ENCODE measurements at regions not wholly inside any gene's neighbourhood (a gene's known extent, or its start where the extent isn't known, plus 50 kb on each side); places are given as distances from the start of the nearest gene placed in this dataset.

DNA sequence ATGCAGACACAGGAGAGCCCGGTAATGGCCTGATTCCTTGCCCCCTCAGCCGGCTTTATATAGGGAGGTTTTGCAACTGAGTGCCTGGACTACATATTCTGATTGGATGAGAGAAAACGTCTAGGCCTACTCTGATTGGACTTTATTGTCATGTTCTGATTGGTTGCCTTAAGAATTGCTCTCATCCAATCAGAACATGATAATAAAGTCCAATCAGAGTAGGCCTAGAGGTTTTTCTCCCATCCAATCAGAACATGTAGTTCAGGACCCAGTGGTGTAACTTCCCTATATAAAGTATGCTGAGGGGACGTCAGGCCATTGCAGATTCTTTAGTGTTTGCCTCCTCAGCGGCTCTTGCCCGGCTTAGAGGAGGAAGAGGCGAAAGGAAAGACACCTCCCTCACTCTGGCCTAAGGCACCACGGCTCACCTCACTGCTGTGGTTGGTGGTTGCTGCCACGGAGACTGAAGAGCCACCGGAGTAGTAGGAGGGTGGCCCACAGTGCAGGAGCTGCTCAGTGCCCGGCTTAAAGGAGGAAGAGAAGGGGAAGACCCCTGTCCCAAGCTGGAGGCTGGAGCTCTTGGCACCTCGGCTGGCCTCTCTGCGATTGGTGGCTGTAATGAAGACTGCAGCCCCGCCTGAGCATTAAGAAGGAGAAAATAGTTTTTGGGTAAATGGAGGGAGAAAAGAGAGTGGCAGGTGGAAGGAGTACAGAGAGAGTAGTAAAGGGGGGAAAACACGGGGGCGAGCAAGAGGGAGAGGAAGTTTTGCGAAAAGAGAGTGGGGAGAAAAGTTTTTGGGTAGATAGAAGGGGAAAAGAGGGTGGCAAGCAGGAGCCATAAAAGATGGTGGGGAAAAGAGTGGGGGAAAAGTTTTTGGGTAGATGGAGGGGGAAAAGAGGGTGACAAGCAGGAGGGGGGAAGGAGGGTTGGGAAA is 116.7 kb upstream of the SERPIND1 start:
- TF ChIP-seq CHD2 (IDR thresholded peaks at IDR 0.05; ENCODE audit: low read length, partially characterized antibody) (no peak), ZFP36 (IDR thresholded peaks at IDR 0.05; ENCODE audit: borderline replicate concordance, partially characterized antibody) (no peak), POLR2A (IDR thresholded peaks at IDR 0.05; ENCODE audit: low read length) (no peak), FOSB (CRISPR knock-in tag; IDR thresholded peaks at IDR 0.05) (no peak)

Data from A549 (cell line).